HepG2 (cell line): ENCODE measurements at regions not wholly inside any gene's neighbourhood (a gene's known extent, or its start where the extent isn't known, plus 50 kb on each side); places are given as distances from the start of the nearest gene placed in this dataset.

ENCODE experiments used
- ATAC-seq: fragments of 200-7000 bp; cut with Tn5 transposase; 3 replicates; pipeline ENCODE4 v1.9.1; 2020; ENCODE audit warnings: mild to moderate bottlenecking, moderate library complexity
- BruUV-seq: library from RNA; stranded (reverse); fragments of 400-500 nt; replicated peaks from 2 replicates; lab custom pipeline; 2021; lab: Mats Ljungman, UMichigan
- CTCF ChIA-PET: fragments of 300-600 bp; formaldehyde crosslinking; extraction: SDS; loops from one replicate; lab custom pipeline; 2021; ENCODE audit warnings: low total read pairs, inconsistent platforms, low intra/inter-chr PET ratio; lab: Yijun Ruan, JAX
- POLR2A ChIA-PET: fragments of 350-600 bp; sonication (Branson Sonifier 250); formaldehyde crosslinking; loops from one replicate; lab custom pipeline; 2020; ENCODE audit warnings: antibody characterized with exemption, inconsistent platforms; lab: Yijun Ruan, JAX
- DNase-seq: peaks from one replicate; pipeline ENCODE4 v3.0.0-alpha.2; 2015; ENCODE audit warnings: low spot score
- FAIRE-seq: peaks from 3 replicates; lab custom pipeline; 2011; peaks lifted over from hg19 to GRCh38; lab: Jason Lieb, UNC
- H2AFZ ChIP-seq: one replicate; pipeline ENCODE4 v1.6.1; 2011; ENCODE audit warnings: low read length, inconsistent platforms
- H3K27ac ChIP-seq: fragments of 300-600 bp; 3 replicates; pipeline ENCODE4 v1.8.0; 2011; ENCODE audit warnings: mixed run types, mild to moderate bottlenecking, mixed read lengths, low read length, inconsistent platforms; ENCODE audit not compliant: insufficient read depth; ENCODE audit errors: extremely low read length
- H3K27me3 ChIP-seq, 2 experiments: fragments of 200-600 bp in 1 of 2; 2 replicates in 1 of 2; 3 replicates in 1 of 2; pipeline versions ENCODE4 v1.6.0 to v1.8.0; 2011; ENCODE audit warnings: low read length in 2 of 2, mild to moderate bottlenecking in 2 of 2, moderate library complexity in 2 of 2, inconsistent platforms in 1 of 2; ENCODE audit not compliant: insufficient read depth in 2 of 2, control insufficient read depth in 1 of 2
- H3K36me3 ChIP-seq, 2 experiments: fragments of 200-600 bp in 1 of 2; replicated peaks in 1 of 2; 2 replicates in 1 of 2; 3 replicates in 1 of 2; pipeline versions ENCODE4 v1.5.1 to v1.8.0; 2011; ENCODE audit warnings: low read length in 2 of 2, inconsistent platforms in 1 of 2; ENCODE audit not compliant: insufficient read depth in 2 of 2, control insufficient read depth in 1 of 2
- H3K4me1 ChIP-seq: 2 replicates; pipeline ENCODE4 v1.5.1; 2012; ENCODE audit warnings: low read length, inconsistent platforms; ENCODE audit not compliant: insufficient read depth
- H3K4me2 ChIP-seq: 2 replicates; pipeline ENCODE4 v1.6.0; 2011; ENCODE audit warnings: low read depth, low read length, inconsistent platforms
- H3K4me3 ChIP-seq, 3 experiments: fragments of 200-600 bp in 1 of 3; sonication (generic), shearing (Covaris generic) in 1 of 3; replicated peaks in 1 of 3; 2 replicates each; pipeline ENCODE4 v1.5.1; 2011 to 2016; ENCODE audit warnings: low read length in 3 of 3, inconsistent platforms in 2 of 3, low read depth in 2 of 3, mild to moderate bottlenecking in 2 of 3, control low read depth in 1 of 3, mixed read lengths in 1 of 3; ENCODE audit not compliant: insufficient read depth in 1 of 3
- H3K79me2 ChIP-seq: one replicate; pipeline ENCODE4 v1.6.1; 2011; ENCODE audit warnings: low read length, inconsistent platforms; ENCODE audit not compliant: insufficient read depth
- H3K9ac ChIP-seq: 2 replicates; pipeline ENCODE4 v1.6.0; 2011; ENCODE audit warnings: mild to moderate bottlenecking, low read depth, low read length, inconsistent platforms; ENCODE audit not compliant: insufficient read depth
- H3K9me3 ChIP-seq: 2 replicates; pipeline ENCODE4 v1.5.1; 2012; ENCODE audit warnings: mild to moderate bottlenecking, low read length
- H4K20me1 ChIP-seq: 2 replicates; pipeline ENCODE4 v1.6.0; 2011; ENCODE audit warnings: inconsistent platforms, mild to moderate bottlenecking, low read length, moderate library complexity; ENCODE audit not compliant: insufficient read depth
- ASH2L ChIP-seq: fragments of 300-600, 200-600 bp; sonication (generic); IDR thresholded peaks from 2 replicates; pipeline ENCODE4 v1.7.0; 2017; ENCODE audit warnings: low read depth, mild to moderate bottlenecking, moderate library complexity, mixed read lengths, low read length; ENCODE audit not compliant: insufficient read length
- CERS6 ChIP-seq: sonication (generic); formaldehyde crosslinking; IDR thresholded peaks from 2 replicates; pipeline ENCODE4 v1.5.0; 2020; ENCODE audit warnings: missing genetic modification reagents
- ERF ChIP-seq: IDR thresholded peaks from 2 replicates; pipeline ENCODE4 v1.6.1; 2018; ENCODE audit warnings: missing biosample characterization, missing genetic modification reagents
- GPN1 ChIP-seq: sonication (generic); formaldehyde crosslinking; IDR thresholded peaks from 2 replicates; pipeline ENCODE4 v1.5.1; 2020; ENCODE audit warnings: missing genetic modification reagents, borderline replicate concordance
- HMG20B ChIP-seq: conservative IDR thresholded peaks from 2 replicates; pipeline ENCODE4 v1.6.1; 2016; ENCODE audit warnings: missing genetic modification reagents, missing compliant biosample characterization
- REPIN1 ChIP-seq: sonication (generic); formaldehyde crosslinking; IDR thresholded peaks from 2 replicates; pipeline ENCODE4 v1.8.0; 2022; ENCODE audit warnings: missing genetic modification reagents, low read depth, mild to moderate bottlenecking, borderline replicate concordance
- SNAPC2 ChIP-seq: sonication (generic); formaldehyde crosslinking; IDR thresholded peaks from 2 replicates; pipeline ENCODE4 v1.8.1; 2022; ENCODE audit warnings: mild to moderate bottlenecking, missing genetic modification reagents
- SOX6 ChIP-seq, 2 experiments: fragments of 450-650 bp in 1 of 2; sonication (generic) in 1 of 2; formaldehyde crosslinking in 1 of 2; IDR thresholded peaks; 2 replicates each; pipeline versions ENCODE4 v1.4.0 to v1.6.1; 2017 to 2020; ENCODE audit warnings: antibody characterized with exemption in 1 of 2, mild to moderate bottlenecking in 1 of 2, missing genetic modification reagents in 1 of 2
- ZBTB2 ChIP-seq: sonication (generic); formaldehyde crosslinking; IDR thresholded peaks from 2 replicates; pipeline ENCODE4 v1.8.0; 2022; ENCODE audit warnings: low read depth, missing genetic modification reagents
- ZNF10 ChIP-seq: sonication (generic); formaldehyde crosslinking; IDR thresholded peaks from 2 replicates; pipeline ENCODE4 v1.4.0; 2020; ENCODE audit warnings: mild to moderate bottlenecking, low read depth, missing genetic modification reagents, borderline replicate concordance
- ZNF20 ChIP-seq: sonication (generic); formaldehyde crosslinking; IDR thresholded peaks from 2 replicates; pipeline ENCODE4 v1.4.0; 2020; ENCODE audit warnings: mild to moderate bottlenecking, moderate library complexity, missing genetic modification reagents
- ZNF878 ChIP-seq: sonication (generic); formaldehyde crosslinking; IDR thresholded peaks from 2 replicates; pipeline ENCODE4 v1.8.1; 2023; ENCODE audit warnings: mild to moderate bottlenecking, missing genetic modification reagents, moderate library complexity
- WGBS: methylation state at CpG from one replicate; pipeline ENCODE4 v1.1.6; 2017; ENCODE audit warnings: low lambda C conversion rate; 5-methylcytosine and 5-hydroxymethylcytosine counted together
- in situ Hi-C: cut with HindIII; loops from 2 replicates; pipeline ENCODE4 v1.10.0; 2017; ENCODE audit warnings: low pct_unique_long_range_greater_than_20kb; ENCODE audit not compliant: extremely low pct_ligation_motif_present
- intact Hi-C: fragments of 100-400 bp; cut with micrococcal nuclease; formaldehyde crosslinking; loops from one replicate; pipeline ENCODE4 v1.10.0; 2022; ENCODE audit not compliant: unreplicated experiment

- Histone ChIP-seq H3K9me3 (no peaks in the 10 kb centered on the region), H3K79me2 (no peaks in the 10 kb centered on the region), H3K4me3 (no peak overlapping the region), H3K27ac (no peak overlapping the region), H3K9ac (no peak overlapping the region), H2AFZ (no peak overlapping the region), H3K4me1 (no peaks in the 10 kb centered on the region), H3K4me2 (no peak overlapping the region), H3K36me3 (no peaks in the 10 kb centered on the region), H4K20me1 (no peaks in the 10 kb centered on the region), H3K27me3 (no peaks in the 10 kb centered on the region)
- POLR2A ChIA-PET, result no interaction called here
- no peak for TF ChIP-seq GPN1
- WGBS, result 3% methylated on average over 4 of the region's 4 CpGs
- no peak for FAIRE-seq
- in situ Hi-C loops (no loop called here), intact Hi-C loops (loop anchor here (5.0 kb wide), 1 partner anchor 1355 kb away; no protein-coding TSS in a partner anchor)
- DNase-seq, result no peak
- BruUV-seq, result no TSS peak
- CTCF ChIA-PET, result no interaction called here
- no peak for ATAC-seq
Measured at GRCh38 chr1:222417264-222417663, 130.6 kb downstream of the HHIPL2 start.

- no peak overlapping the region for H3K4me2 ChIP-seq
- H3K27ac ChIP-seq, result no peak overlapping the region
- no TSS peak for BruUV-seq
- no peaks in the 10 kb centered on the region for H3K9me3 ChIP-seq
- H3K27me3 ChIP-seq, result no peaks in the 10 kb centered on the region
- no peaks in the 10 kb centered on the region for H3K36me3 ChIP-seq
- no peaks in the 10 kb centered on the region for H3K79me2 ChIP-seq
- 28% methylated on average over 2 of the region's 2 CpGs for WGBS
- H4K20me1 ChIP-seq, result no peaks in the 10 kb centered on the region
- intact Hi-C loops, result loop anchor here (5.0 kb wide), 1 partner anchor 1354 kb away; no protein-coding TSS in a partner anchor
- no peaks in the 10 kb centered on the region for H3K4me1 ChIP-seq
- ChIA-PET CTCF (no interaction called here), POLR2A (no interaction called here)
- H3K9ac ChIP-seq, result no peak overlapping the region
- FAIRE-seq, result no peak
- no peak overlapping the region for H3K4me3 ChIP-seq
- ATAC-seq, result no peak
- DNase-seq, result no peak
- in situ Hi-C loops, result no loop called here
- H2AFZ ChIP-seq, result no peak overlapping the region
- TF ChIP-seq ZBTB2 (CRISPR knock-in tag), result no peak
- TF ChIP-seq ERF (CRISPR knock-in tag), result no peak
- no peak for TF ChIP-seq SOX6 (IDR thresholded peaks at IDR 0.05)
- TF ChIP-seq SOX6 (CRISPR knock-in tag; IDR thresholded peaks at IDR 0.05), result no peak
- no peak for TF ChIP-seq CERS6
- TF ChIP-seq SNAPC2 (CRISPR knock-in tag), result no peak
- TF ChIP-seq ZNF10, result no peak
- no peak for TF ChIP-seq ZNF20 (CRISPR knock-in tag)
- no peak for TF ChIP-seq ZNF878 (CRISPR knock-in tag)
- TF ChIP-seq HMG20B (CRISPR knock-in tag), result no peak
- no peak for TF ChIP-seq ASH2L
- TF ChIP-seq REPIN1 (CRISPR knock-in tag), result no peak
Measured at GRCh38 chr1:222416001-222416791, 131.7 kb downstream of the HHIPL2 start.
